ENCODE measurements at regions not wholly inside any gene's neighbourhood (a gene's known extent, or its start where the extent isn't known, plus 50 kb on each side); places are given as distances from the start of the nearest gene placed in this dataset.

GRCh38 chr10:10527861-10528562 is 489.7 kb upstream of the CELF2 start:
- no peak for DNase-seq

DNA sequence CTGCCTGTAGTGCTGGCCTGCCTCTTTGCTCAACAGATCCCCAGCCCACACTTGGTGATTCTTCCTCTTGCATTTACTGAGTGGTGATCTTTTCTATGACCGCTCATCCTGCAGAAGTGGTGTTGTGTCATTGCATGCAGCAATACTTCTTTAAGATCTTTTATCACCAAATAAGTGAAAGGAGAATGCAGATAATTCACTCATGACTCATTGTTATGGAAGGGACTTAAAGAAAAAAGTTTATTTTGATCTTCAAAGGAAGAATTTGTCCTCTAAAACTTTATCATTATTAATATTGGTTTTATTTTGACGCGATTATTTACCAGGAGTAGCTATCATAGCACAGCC is 489.1 kb upstream of the CELF2 start:
- no peak for DNase-seq

DNA sequence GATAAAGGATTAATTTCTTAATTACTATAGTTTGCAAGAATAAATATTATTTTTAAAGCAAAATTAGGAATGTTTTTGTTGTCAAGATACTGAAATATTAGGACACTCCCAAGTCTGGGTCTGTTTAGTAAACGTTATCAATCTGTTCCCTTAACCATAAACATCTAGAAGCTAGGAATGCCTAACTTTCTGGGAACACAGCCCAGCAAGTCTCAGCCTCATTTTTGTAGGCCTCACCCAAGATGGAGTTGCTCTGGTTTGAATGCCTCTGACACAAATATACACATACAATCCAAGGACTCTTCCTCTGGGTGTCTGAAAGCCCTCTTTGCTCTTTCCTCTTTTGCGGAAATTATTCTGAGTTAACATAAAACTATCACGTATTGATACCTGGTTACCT is 487.4 kb upstream of the CELF2 start:
- DNase-seq: no peak

GRCh38 chr10:10532236-10532635 is 485.4 kb upstream of the CELF2 start:
- DNase-seq: no peak

DNA sequence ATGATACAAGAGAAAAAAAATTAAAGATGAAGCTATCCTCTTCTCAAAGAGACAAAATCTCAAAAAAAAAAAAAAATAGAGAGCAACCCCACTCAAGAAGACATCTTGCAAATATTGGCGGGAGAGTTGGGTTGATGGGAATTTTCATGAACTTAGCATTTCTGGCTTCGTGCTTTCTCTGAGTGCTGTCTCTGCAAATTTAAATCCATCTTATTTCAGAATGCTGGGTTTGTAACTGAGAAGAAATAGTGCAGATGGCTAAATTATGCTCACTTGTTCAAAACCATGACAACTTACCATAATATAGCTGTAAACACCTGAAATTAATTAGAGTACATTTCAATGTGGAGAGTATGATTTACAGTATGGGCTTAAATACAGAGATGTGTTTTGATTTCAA is 484.8 kb upstream of the CELF2 start:
- no peak for DNase-seq

DNA sequence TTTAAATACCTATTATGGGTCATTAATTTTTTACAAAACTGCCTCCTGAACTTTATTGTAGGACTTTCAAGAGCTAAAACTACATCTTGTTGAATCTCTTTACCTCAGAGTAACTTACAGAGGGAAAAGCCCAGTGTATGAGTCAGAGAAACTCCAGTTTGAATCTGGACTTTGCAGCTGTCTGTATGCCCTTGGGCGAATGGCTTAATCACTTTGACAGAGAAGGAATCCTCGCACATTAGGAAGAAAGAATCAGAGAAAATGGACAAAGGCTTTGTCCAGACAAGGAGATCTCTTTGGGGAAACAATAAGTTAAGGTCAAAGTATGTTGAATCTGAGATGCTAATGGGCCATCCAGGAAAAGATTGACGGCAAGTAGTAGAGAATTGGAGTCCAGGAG is 484.2 kb upstream of the CELF2 start:
- no peak for DNase-seq

DNA sequence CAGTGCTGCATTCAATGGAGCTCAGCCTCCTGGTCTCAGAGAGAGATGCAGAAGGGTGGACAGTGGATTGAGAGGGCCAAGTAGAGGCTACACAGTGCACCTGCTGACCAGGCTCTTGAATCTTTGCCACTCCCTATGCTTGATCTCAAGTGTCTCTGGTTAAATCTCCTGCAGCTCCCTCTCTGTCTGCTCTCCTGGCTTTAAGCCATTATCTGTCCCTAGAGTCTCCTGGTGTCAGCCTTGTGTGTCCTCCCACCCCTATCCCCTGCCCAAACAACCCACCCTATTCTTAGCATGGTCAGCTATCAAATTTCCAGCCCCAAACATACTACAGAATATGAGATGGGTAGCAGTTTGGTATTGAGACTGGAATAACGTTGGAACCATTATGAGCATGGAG is 479.3 kb upstream of the CELF2 start:
- DNase-seq: no peak

- DNase-seq: no peak
Measured at GRCh38 chr10:10540398-10540797, 477.3 kb upstream of the CELF2 start.

DNA sequence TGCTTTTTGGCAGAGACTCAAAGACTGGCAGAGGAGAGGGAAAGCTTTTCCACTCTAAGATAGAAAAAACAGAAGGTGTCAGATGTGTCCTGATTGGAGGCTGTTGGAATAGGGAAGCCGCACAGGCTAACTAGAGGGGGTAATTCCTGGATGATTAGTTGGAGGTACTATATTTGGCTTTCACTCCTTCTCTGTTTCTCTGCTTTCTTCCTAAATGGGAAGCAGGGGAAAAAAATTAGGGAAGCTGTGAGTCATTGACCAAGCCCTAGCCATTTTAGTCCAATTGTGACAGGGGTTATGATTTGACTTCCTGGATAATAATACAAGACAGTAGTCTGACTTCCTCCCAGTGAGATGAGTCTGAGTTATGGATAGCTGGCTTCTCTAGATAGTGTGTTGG is 475.2 kb upstream of the CELF2 start:
- no peak for DNase-seq

DNA sequence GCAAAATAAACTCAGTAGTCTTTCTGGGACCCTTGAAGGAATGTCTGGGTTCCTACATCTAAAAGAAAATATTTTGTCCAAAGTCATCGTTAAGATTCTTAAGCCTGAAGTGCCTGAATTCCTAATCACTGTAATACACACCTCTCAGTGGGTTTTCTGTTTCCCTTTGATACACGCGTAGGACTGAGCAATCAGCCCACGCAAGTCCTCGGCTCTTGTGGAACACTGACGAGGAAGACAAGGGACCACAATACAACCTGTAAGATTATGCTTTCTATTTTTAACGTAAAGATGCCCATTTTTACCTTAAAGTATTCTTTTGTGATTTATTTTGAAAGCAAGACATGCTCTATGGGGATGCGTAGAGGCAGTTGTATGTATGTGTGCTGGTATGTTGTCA is 472.8 kb upstream of the CELF2 start:
- no peak for DNase-seq

- no peak for DNase-seq
Measured at GRCh38 chr10:10545771-10546170, 471.9 kb upstream of the CELF2 start.

- DNase-seq: no peak
Measured at GRCh38 chr10:10551596-10552301, 465.9 kb upstream of the CELF2 start.

GRCh38 chr10:10552948-10553347 is 464.7 kb upstream of the CELF2 start:
- no peak for DNase-seq

- no peak for DNase-seq
Measured at GRCh38 chr10:10564081-10564794, 453.4 kb upstream of the CELF2 start.

- no peak for DNase-seq
Measured at GRCh38 chr10:10576937-10577336, 440.7 kb upstream of the CELF2 start.

GRCh38 chr10:10579709-10580108 is 438.0 kb upstream of the CELF2 start:
- DNase-seq: no peak

DNA sequence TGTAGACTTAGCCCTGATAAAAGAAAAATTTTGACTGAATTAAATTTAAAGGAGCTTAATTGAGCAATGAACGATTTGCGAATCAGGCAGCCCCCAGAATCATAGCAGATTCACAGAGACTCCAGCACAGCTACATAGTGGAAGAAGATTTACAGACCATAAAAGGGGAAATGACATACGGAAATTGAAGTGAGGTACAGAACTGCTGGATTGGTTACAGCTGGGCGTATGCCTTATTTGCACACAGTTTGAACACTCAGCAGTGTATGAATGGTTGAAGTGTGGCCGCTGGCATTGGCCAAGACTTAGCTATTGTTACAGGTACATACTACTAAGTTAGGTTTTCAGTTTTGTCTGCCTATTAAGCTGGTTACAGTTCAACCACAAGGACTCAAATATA is 433.5 kb upstream of the CELF2 start:
- DNase-seq: no peak

DNA sequence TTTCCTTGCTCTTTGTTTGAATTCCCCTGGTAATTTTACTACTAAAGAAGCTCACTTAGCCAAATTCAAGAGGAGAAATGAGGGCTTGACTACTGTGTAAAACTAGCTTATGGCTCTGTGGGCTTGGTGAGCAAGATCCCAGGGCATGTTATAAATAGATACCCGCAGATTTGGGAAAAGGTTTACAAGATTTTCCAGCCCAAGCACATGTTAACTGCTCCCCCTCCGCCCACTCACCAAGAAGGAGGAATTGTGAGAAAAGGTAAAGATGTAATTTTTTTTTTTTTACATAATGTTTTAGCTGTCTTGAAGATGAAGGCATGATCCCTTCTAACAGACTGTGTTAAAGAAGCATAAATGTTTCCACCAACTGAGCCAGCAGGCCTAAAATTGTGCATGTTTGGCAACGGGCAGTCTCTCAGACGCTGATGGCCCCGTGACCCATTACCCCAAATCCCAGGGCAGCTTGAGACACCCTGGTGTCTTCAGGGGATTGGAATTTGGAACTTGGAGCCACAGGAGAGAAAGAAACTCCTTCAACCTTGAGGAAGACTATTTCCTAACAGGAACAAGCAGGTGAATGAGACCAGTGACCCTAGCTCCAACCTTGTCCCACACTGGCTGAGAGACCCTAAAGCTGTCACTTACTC is 429.8 kb upstream of the CELF2 start:
- no peak for DNase-seq

GRCh38 chr10:10589540-10590303 is 427.9 kb upstream of the CELF2 start:
- DNase-seq: peak; percentile 57

GRCh38 chr10:10591715-10592341 is 425.8 kb upstream of the CELF2 start:
- no peak for DNase-seq

DNA sequence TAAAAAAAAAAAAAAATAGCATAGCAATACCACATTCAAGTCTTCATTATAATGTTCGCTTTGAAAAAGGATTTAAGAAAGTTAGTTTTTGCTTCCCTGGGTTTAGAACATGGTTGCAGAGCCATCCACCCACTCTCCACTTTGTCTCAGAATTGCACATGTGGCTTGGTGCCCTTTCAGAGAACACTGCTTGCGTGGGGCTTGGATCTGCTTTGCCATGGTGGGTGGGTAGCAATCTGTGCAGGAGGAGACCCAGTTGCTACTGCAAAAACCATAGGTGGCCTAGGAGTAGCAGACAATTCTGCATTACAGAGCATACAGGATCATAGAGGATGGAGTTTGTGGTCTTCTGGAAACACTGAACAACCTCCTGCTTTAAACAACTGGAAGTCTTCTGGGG is 421.4 kb upstream of the CELF2 start:
- DNase-seq: no peak

- DNase-seq: no peak
Measured at GRCh38 chr10:10598297-10598696, 419.4 kb upstream of the CELF2 start.

DNA sequence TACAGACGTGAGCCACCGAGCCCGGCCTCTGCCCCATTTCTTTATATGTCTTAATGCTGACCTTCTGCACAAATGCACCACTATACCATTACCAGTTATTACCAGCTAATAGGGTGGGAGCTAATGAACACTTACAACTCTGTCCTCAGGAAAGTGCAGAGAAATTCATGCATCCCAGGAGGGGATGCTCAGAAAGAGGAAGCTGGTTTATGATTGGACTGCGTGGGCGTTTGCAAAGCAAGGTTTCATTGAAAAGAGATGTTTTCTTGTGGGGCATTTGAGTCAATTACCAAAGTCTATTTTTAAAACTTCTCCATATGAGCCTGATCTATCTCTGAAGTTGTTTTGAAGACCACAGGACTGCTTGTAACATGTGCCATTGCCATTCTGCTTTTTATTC is 417.7 kb upstream of the CELF2 start:
- no peak for DNase-seq

Data from hematopoietic multipotent progenitor cell treated with erythropoietin and hydrocortisone succinate and interleukin-3 and kit ligand, for 8 days (in vitro differentiated cells).